Right atrium auricular region (tissue), 2 donors: ENCODE measurements at regions not wholly inside any gene's neighbourhood (a gene's known extent, or its start where the extent isn't known, plus 50 kb on each side); places are given as distances from the start of the nearest gene placed in this dataset.
"Not testable (repeated sequence)": the region's sequence is repeated elsewhere in the genome, so short reads cannot be mapped to it uniquely, and the experiment has no call there.

Experiments used
- DNase-seq: peaks from one replicate; pipeline ENCODE4 v3.0.0-alpha.2; 2019; ENCODE audit warnings: low spot score
- H3K27ac ChIP-seq, 2 donors: fragments of 200-600 bp; sonication (generic); 1 replicate in 1 of 2; 2 replicates in 1 of 2; pipeline ENCODE4 v1.5.1; 2016 to 2019
- H3K27me3 ChIP-seq, 2 donors: fragments of 200-600 bp; sonication (generic); one replicate each; pipeline versions ENCODE4 v1.5.1 to v1.6.0; 2017 to 2019
- H3K36me3 ChIP-seq: fragments of 200-600 bp; sonication (generic); one replicate; pipeline ENCODE4 v1.5.1; 2016
- H3K4me1 ChIP-seq, 2 donors: fragments of 200-600 bp; sonication (generic); one replicate each; pipeline versions ENCODE4 v1.5.1 to v1.6.0; 2017 to 2019
- H3K4me3 ChIP-seq, 2 donors: fragments of 200-600 bp; sonication (generic); 1 replicate in 1 of 2; 2 replicates in 1 of 2; pipeline ENCODE4 v1.5.1; 2017 to 2019; ENCODE audit warnings: mild to moderate bottlenecking in 1 of 2, moderate library complexity in 1 of 2
- H3K9me3 ChIP-seq, 2 donors: fragments of 200-600 bp; sonication (generic); one replicate each; pipeline ENCODE4 v1.5.1; 2019
- CTCF ChIP-seq, 2 donors: fragments of 200-600 bp; sonication (generic); IDR thresholded peaks; one replicate each; pipeline ENCODE4 v1.5.1; 2019; ENCODE audit warnings: antibody characterized with exemption in 2 of 2

- Histone ChIP-seq H3K9me3 (peaks cover 0 to 7% of the 10 kb centered on the region in 2 donors), H3K4me3 (no peak overlapping the region), H3K27ac (no peak overlapping the region), H3K27me3 (no peaks in the 10 kb centered on the region), H3K4me1 (no peaks in the 10 kb centered on the region), H3K36me3 (no peaks in the 10 kb centered on the region)
- no peak for TF ChIP-seq CTCF (IDR thresholded peaks at IDR 0.05)
- no peak for DNase-seq
Observed at GRCh38 chr5:26498972-26499371, 539.4 kb downstream of the CDH9 start.

GRCh38 chr5:26495437-26495836 lies 542.9 kb downstream of the CDH9 start:
- no peak for TF ChIP-seq CTCF (IDR thresholded peaks at IDR 0.05)
- Histone ChIP-seq H3K4me3 (no peak overlapping the region), H3K4me1 (no peaks in the 10 kb centered on the region), H3K27ac (no peak overlapping the region), H3K27me3 (no peaks in the 10 kb centered on the region), H3K9me3 (peaks cover 0 to 20% of the 10 kb centered on the region in 2 donors), H3K36me3 (no peaks in the 10 kb centered on the region)
- no peak for DNase-seq

GRCh38 chr5:26492906-26493459 lies 545.4 kb downstream of the CDH9 start:
- H3K36me3 ChIP-seq, result no peaks in the 10 kb centered on the region
- no peak for TF ChIP-seq CTCF (IDR thresholded peaks at IDR 0.05)
- no peak overlapping the region for H3K4me3 ChIP-seq
- DNase-seq, result no peak
- peaks cover 0 to 20% of the 10 kb centered on the region in 2 donors for H3K9me3 ChIP-seq
- H3K4me1 ChIP-seq, result no peaks in the 10 kb centered on the region
- no peak overlapping the region for H3K27ac ChIP-seq
- no peaks in the 10 kb centered on the region for H3K27me3 ChIP-seq

GRCh38 chr5:26487553-26487952 lies 550.8 kb downstream of the CDH9 start:
- Histone ChIP-seq H3K4me3 (no peak overlapping the region), H3K9me3 (peaks cover 0 to 2% of the 10 kb centered on the region in 2 donors), H3K36me3 (no peaks in the 10 kb centered on the region), H3K4me1 (no peaks in the 10 kb centered on the region), H3K27ac (no peak overlapping the region), H3K27me3 (no peaks in the 10 kb centered on the region)
- no peak for TF ChIP-seq CTCF (IDR thresholded peaks at IDR 0.05)
- DNase-seq, result no peak

GRCh38 chr5:26486631-26487030 lies 551.8 kb downstream of the CDH9 start:
- H3K4me1 ChIP-seq, result no peaks in the 10 kb centered on the region
- no peak for TF ChIP-seq CTCF (IDR thresholded peaks at IDR 0.05)
- H3K36me3 ChIP-seq, result no peaks in the 10 kb centered on the region
- H3K9me3 ChIP-seq, result no peaks in the 10 kb centered on the region
- DNase-seq, result no peak
- no peak overlapping the region for H3K27ac ChIP-seq
- H3K27me3 ChIP-seq, result no peaks in the 10 kb centered on the region
- H3K4me3 ChIP-seq, result no peak overlapping the region

GRCh38 chr5:26485146-26485860 lies 553.1 kb downstream of the CDH9 start:
- H3K27me3 ChIP-seq, H3K9me3 ChIP-seq, H3K27ac ChIP-seq, H3K4me1 ChIP-seq, DNase-seq, H3K36me3 ChIP-seq, H3K4me3 ChIP-seq: not testable (repeated sequence)
